GM18502 (cell line): ENCODE measurements at regions not wholly inside any gene's neighbourhood (a gene's known extent, or its start where the extent isn't known, plus 50 kb on each side); places are given as distances from the start of the nearest gene placed in this dataset.

ENCODE experiments used
- ATAC-seq: cut with Tn5 transposase; IDR thresholded peaks from one replicate; pipeline ENCODE4 v1.9.1; 2021; ENCODE audit warnings: mild to moderate bottlenecking; ENCODE audit not compliant: unreplicated experiment, poor library complexity

DNA sequence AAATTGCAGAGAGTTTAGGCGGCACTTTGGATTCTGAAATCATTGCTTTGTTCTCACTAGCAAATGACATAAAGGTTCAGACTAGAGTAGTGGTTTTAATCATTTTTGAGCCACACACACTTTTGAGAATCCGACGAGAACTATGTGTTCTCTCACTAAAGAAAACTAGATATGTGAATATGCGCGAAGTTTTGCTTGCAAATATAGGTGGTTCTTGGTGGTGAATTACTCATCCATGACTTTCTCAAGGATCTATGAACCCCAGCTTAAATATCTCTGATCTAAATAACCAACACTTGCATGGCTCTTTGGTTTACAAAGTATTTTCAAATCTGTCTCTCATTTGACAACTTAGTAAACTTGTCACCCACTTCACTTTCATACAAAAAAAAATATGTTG is 54.8 kb downstream of the NOG start:
- ATAC-seq, result no peak

DNA sequence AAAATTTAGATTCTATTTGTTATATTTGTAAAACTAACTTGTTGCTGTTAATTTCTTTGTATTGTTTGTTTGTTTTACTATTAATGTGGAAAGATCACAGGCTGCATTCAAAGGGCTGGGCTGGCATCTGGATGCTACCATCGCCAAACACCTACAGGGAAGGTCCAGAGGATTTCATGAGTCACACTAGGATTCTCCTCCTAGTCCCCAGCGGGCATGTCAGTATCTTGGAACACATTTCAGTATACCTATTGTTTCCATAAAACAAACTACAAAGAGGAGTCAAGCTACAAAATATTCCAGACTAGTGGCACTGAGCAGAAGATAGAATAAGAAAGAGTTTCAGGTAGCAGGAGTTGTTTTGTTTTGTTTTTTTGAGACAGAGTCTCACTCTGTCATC is 55.3 kb downstream of the NOG start:
- ATAC-seq, result no peak

DNA sequence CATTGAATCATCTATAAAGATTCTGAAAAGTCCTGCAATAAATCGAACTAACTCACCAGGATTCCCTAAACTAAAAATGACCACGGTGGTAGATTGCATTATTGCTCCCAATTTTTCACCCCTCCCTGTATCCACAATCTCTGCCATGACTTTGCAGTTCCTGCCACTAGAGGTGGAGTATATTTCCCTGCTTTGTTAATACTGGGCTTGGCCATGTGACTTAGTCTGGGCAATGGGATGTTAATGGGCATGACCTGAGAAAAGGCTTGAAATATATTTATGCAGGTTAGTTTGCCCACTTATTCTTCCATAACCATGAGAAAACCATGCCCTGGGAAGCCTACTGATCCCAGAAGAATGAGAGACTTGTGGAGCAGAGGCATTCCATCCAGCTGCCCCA is 59.1 kb downstream of the NOG start:
- no peak for ATAC-seq

DNA sequence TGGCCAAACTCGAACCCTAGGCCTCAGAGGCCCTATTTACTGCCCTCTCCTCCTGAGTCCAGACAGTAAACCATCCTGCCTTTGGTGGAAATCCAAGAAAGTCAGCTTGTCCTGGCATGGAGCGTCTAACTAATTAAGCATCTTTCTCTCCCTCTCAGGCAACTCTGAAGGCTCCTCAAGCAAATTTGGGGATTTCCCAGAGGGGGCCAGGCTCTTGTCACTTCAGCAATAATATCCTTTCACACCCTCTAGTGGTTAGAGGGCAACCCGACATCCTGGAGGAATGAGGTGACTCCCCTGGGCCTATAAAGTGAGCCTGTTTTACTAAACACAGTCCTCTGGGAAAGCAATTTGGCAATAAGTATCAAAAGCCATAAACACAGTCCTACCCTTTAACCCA is 60.4 kb downstream of the NOG start:
- peak; percentile 100 for ATAC-seq

DNA sequence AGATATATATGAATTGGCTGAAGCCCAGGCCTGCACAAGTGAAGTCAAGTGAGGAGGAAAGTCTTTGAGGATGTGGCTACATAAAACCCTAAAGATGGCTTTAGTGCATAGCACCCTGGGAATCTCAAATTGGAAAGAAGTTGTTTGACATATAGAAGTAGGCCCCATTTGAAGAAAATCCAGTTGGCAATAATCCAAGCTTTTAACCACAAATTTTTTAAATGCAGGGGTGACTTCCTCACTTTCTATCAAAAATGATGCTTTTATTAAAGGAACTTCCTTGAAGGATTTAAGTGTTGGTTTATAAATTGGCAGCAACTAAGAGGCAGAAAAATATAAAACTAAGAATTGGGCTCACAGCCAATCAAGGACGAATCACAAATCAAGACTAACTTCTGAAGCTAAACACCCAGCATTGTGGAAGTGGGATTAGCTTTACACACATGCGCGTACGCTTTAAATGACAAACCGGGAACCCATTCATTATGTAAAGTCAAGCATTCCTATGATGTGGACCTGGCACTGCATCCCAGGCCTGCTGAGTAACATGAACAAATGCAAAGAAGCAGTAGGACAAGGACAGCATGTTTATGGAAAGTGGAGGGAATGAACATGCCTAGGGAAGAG is 63.3 kb downstream of the NOG start:
- ATAC-seq, result no peak

DNA sequence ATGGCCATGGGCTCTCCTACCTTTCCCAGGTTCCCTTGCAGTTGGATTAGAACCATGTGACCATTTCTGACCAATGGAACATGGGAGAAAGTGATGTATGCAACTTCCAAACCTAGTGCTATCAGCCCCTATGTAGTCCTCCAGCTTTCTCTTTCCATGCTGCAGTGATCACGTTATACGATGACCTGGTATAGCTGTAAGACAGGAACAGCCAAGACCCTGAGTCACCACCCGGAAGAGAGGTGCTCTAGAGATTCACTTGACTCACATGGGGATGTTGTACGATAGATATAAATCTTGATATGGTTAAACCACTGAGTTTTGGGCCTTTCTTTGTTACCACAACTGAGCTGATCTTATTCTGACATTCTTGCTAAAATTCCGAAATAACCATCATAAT is 65.1 kb downstream of the NOG start:
- ATAC-seq, result no peak

DNA sequence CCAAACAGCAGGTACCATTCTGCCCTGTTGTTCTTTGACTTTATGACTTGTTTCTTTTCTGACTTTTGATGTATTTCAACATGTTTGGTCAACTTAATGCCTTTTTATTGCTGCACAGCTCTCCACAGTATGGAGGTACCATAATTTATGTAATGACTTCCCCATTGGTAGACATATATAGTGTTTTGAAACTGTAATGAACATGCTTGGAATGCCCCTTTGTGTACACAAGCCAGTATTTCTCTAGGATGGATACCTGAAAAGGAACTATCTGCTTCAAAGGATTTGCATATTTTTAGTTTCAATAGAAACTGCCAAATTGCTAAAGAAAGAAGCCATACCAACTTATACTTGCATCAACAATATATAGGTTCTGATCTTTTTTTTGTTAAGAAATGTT is 66.1 kb downstream of the NOG start:
- no peak for ATAC-seq

DNA sequence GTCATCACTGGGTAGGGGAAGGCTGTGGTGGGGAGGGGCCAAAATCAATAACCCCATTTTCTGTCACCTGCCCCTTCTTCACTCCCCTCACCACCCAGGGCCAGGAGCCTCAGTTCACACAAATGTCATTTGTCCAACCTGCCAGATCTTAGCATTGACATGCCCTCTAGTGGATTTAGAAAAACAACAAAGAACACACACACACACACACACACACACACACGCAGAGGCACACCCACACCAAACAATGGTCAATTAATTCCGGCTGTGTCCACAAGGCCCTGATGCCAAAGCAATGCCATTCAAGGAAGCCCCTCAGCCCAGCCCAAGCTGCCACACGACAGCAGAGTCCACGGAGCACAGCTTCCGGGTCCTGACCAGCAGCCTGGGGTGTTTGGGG is 68.4 kb downstream of the NOG start:
- no peak for ATAC-seq

DNA sequence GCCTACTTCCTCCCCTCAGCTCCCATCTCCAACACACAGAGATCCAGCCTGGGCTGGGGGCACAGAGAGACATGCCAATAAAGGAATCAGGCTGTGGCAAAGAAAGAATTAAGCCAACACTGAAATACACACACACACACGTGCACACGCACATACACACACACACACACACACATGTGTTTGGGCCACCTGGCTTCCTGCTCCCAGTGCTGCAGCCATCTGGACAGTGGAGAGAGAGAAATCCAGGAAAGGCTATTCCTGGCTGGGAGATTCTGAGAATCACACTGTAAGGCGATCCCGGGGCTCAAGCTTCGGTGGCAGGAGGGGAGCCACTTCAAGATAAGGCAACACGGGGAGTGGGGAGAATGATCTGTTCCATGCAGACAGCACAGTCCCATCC is 72.4 kb downstream of the NOG start:
- ATAC-seq, result no peak

DNA sequence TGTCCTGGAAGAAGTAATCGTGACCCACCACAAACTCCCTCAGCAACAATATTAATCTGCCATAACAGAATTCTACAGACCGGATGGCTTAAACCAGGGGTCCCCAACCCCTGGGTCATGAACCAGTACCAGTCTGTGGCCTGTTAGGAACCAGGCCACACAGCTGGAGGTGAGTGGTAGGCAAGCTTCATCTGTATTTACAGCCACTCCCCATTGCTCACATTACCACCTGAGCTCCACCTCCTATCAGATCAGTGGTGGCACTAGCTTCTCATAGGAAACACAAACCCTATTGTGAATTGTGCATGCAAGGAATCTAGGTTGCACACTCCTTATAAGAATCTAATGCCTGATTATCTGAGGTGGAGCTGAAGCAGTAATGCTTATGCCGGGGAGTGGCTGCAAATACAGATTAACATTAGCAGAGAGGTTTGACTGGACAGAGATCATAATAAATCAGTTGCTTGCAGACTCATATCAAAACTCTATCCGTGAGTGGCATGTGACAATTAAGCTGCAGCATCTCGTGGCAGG is 74.5 kb downstream of the NOG start:
- ATAC-seq, result no peak

DNA sequence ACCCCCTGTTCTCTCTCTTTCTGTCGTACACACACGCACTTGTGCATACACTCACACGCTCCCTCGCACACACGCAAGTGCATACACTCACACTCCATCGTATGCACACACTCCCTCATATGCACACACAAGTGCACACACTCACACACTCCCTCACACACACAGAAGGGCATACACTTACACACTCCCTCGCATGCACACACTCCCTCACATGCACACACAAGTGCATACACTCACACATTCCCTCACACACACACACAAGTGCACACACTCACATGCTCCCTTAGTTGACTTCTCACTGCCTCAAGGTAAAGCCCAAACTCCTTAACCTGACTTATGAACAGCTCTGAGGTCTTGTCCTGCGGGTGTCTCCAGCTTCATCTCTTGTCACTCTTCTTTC is 78.7 kb downstream of the NOG start:
- ATAC-seq, result no peak

DNA sequence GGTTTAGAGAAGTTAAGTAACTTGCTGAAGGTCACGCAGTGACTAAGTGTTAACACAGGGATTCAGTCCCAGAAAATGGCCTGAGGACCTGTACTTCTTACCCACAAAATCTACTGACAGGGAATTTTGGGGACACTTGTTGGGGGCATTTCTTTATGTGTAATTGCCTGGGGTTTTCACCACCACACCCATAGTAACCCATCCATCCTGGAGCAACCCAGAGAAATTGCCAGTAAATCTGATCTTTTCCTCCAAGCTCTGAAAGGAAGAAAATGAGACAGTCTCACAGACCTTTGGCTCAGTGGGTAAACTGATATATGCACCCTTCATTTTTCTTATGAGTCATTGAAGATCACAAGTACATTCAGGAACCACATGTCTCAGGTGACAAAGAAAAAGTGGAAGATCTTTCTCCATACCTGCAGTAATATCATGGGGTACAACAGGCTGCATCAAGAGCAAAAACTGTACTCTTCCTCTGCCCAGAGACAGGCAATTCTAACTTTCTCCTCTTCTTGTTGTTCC is 81.0 kb downstream of the NOG start:
- no peak for ATAC-seq

DNA sequence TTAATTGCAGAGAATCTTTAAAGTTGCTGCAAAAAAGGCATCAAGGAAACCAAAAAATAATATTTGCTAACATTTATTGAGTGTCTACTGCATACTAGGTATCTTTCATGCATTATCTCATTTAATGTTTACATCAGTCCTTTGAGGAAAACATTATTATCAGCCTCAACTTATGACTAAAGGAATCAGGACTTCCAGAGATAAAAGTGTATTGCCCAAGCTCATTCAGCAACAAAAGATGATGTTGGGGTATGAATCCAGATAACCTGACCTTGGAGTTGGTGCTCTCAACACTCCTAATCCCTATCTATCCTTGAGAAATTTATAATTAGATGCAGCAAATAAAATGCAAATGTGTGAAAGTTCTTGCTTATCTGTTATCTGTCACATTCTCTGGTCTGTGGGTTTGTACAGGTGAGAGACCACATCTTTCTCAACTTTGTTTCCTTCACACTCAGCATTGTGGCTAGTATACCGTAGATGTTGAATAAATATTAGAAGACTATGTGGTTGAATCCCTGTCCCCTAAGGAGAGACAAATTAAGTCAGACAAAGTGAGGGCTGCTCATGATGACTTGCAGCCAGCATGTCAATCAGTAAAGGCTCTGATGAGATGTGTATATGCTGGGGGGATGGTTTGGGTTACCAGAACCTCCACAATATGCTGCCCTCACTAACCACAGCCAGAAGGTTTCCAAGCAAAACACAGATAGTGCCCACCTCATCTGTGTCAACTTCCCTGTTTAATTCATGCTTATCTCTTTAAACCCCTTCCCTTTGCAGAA is 82.6 kb downstream of the NOG start:
- no peak for ATAC-seq

DNA sequence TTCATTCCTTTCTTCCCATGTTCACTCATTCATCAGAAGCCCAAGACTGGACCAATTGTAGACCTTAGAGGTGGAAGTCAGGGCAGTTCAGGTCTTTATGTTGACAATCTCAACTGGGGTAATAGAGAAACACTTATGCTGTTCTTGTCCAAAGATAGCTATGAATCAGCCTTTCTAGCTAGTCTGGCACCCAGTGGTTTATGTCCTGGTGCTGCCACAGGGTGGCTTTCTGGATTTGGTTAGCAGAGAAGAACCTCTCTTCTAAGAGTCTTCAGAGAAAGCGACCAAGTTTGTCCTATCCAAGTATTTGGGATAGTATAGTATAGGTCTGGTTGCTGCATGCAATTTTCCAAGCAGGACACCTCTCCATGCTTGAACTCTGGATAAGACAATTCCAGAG is 83.3 kb downstream of the NOG start:
- no peak for ATAC-seq

DNA sequence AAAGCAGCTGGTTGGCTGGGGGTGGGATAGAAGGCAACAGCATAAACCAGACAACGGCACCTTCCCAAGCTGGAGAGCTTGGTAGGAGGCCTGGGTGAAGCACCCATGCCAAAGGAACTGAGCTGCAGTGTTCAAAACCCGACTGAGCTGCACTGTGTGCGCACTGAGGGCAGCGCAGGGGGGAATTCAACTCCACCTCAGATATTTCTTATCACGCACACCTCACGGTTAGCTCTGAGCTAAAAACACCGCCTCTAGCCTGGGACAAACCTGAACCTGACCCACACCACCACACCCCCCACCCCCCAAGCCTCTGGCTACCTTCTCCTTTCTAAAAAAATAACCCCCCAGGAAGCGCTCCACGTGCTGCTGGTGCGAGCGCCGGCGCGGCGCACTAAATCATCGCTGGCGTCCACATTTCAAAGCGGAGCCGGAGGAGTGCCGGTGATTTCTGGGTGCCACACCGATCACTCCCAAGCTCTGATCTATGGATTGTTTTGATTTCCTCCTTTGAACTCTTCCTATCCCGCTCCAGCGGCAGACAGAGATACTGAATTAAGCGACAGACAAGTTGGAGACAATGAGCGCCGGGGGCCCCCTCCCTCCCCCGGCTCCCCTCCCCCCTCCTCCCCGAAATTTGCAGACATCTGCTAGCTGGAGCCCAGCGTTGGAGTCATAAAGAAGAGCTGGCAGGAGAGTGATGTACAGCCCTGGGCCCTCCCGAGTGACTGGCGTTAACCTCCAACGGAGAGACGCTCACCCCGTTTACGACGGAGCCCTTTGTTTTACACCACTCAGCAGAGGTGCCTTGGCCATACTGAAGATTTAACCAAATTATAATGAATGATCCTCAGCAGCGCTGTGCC is 85.0 kb downstream of the NOG start:
- ATAC-seq, result no peak

DNA sequence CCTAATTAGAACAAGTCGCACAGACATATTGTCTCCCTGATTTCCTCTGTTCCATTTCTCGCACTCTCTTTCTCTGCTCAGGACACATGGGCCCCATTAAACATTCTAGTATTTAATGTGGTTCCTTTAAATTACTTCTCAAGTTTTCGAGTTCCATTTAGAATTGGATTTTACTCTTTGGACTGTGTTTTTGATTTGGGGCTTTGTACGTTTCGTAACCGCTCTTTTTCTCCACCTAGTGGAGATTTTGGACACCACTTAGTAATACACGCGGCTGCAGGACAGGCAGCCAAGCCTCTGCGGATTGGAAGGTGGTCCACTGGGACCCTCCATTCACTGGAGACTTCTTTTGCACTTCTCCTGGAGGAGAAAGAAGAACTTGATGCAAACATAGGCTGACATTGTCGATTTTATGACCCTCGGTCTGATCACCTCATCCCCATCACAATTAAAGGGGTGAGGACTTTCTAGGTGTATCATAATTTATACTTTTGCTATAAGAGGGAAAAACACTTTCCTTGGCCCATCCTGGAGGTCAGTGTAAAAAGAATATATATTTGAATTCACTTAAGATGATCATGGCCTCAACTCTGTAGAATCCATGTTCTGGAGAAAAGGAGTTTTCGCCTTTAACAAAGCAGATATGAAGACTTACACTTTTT is 85.7 kb downstream of the NOG start:
- ATAC-seq, result no peak

DNA sequence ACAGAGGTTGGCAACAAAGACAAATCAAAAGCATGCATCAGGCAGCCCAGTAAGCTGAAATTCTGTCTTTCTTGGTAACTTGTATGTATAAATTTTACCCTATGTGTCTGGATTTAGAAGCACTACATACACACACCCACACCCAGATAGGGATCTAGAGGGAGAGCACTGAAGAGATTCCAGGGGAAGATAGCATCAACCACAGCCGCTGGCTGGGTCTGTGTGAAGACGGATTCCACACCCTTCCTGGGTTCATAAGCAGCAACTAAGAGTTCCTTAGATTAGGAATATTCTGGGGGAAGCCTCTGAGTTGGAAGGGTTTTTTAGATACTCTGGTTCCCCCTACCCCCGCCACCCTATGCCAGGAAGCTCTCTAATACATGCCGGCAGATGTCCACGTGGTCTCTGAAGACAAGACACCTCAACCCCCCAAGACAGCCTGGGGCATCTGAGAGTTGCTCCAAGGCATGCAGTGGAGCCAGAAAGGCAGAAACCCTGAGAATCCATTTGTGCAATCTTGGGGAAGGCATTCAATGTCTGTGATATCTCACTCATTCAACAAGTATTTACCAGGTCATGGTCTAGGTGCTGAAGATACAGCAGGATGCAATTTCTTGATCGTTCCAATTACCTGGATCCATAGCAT is 86.4 kb downstream of the NOG start:
- ATAC-seq, result no peak

DNA sequence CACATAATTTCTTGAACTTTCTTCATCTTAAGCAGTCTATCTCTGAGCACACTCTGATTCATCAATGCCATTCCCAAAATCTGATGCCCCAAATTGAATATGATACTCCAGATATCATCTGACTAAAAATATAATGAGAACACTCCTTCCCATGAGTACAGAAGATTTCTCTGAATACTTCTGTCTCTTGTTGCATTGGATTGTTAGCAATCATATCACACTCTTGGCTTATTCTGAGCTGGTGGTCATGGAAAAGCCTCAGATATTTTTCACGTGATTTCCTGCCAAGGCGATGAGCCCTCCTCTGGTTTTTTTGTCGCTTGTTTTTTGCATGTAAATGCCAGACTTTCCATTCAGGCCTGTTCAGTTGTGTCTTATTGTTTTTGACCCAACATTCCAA is 87.2 kb downstream of the NOG start:
- no peak for ATAC-seq

DNA sequence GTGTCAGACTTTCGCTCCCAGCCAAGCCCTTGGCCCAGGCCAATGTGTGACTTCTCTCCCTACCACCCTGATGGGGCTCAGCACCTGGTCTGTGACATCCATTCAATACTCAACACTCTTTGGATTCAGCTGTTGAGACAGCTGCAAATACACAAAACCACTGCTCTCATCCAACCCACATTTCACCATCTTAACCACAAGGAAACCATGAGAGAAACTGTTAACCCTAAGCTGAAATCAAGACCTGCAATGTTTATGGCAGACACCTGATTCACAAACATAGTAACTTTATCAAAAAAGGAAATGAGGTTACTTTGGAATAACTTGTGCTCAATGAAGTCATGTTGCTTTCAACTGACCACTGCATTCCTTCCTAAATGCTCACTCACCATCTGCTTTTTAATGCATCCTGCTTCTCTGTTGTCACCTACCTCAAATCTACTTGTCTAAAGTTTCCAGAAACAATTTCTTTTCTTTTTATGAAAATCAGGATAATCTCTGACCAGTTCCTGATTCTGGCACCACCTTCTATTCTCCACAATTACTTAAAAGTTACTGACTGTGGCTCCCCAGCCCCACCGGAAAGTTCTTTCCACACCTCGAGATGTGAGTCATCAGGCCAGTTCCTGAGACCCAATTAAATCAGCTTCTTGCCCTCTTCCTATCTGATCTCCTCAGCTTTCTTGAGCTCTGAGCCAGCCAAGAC is 88.2 kb downstream of the NOG start:
- peak; percentile 70 for ATAC-seq
